Putamen (tissue), 1 donor: ENCODE measurements at regions not wholly inside any gene's neighbourhood (a gene's known extent, or its start where the extent isn't known, plus 50 kb on each side); places are given as distances from the start of the nearest gene placed in this dataset.
A peak's percentile ranks its signal among the peaks of the same experiment; 100 is the strongest.

Experiments used
- DNase-seq: peaks from one replicate; pipeline ENCODE4 v3.0.0-alpha.2; 2016; ENCODE audit warnings: low spot score

GRCh38 chr10:62453274-62453673 is 79.1 kb downstream of the ZNF365 start:
- DNase-seq, result no peak

- no peak for DNase-seq
Observed at GRCh38 chr10:62454687-62455397, 80.7 kb downstream of the ZNF365 start.

- DNase-seq, result no peak
Observed at GRCh38 chr10:62456611-62457101, 82.5 kb downstream of the ZNF365 start.

- no peak for DNase-seq
Observed at GRCh38 chr10:62457196-62457595, 83.0 kb downstream of the ZNF365 start.

- no peak for DNase-seq
Observed at GRCh38 chr10:62457598-62457997, 83.4 kb downstream of the ZNF365 start.

GRCh38 chr10:62459072-62459471 is 84.9 kb downstream of the ZNF365 start:
- no peak for DNase-seq

GRCh38 chr10:62459500-62459899 is 85.3 kb downstream of the ZNF365 start:
- no peak for DNase-seq

GRCh38 chr10:62460393-62460792 is 86.2 kb downstream of the ZNF365 start:
- DNase-seq, result no peak

- no peak for DNase-seq
Observed at GRCh38 chr10:62461120-62461519, 87.0 kb downstream of the ZNF365 start.

GRCh38 chr10:62462461-62462860 is 88.3 kb downstream of the ZNF365 start:
- DNase-seq, result no peak

GRCh38 chr10:62463364-62463763 is 89.2 kb downstream of the ZNF365 start:
- no peak for DNase-seq

GRCh38 chr10:62464308-62464707 is 90.1 kb downstream of the ZNF365 start:
- DNase-seq, result no peak

- no peak for DNase-seq
Observed at GRCh38 chr10:62466590-62466989, 92.4 kb downstream of the ZNF365 start.

GRCh38 chr10:62467527-62467926 is 93.4 kb downstream of the ZNF365 start:
- no peak for DNase-seq

GRCh38 chr10:62471711-62472110 is 97.5 kb downstream of the ZNF365 start:
- no peak for DNase-seq

- DNase-seq, result no peak
Observed at GRCh38 chr10:62473241-62473640, 99.1 kb downstream of the ZNF365 start.

- no peak for DNase-seq
Observed at GRCh38 chr10:62475551-62475950, 101.4 kb downstream of the ZNF365 start.

- no peak for DNase-seq
Observed at GRCh38 chr10:62479523-62479922, 105.4 kb downstream of the ZNF365 start.

GRCh38 chr10:62480196-62480595 is 106.0 kb downstream of the ZNF365 start:
- no peak for DNase-seq

- no peak for DNase-seq
Observed at GRCh38 chr10:62482581-62482980, 108.4 kb downstream of the ZNF365 start.

- no peak for DNase-seq
Observed at GRCh38 chr10:62491597-62491996, 117.4 kb downstream of the ZNF365 start.

GRCh38 chr10:62492012-62492869 is 118.1 kb downstream of the ZNF365 start:
- peak; percentile 25 for DNase-seq

GRCh38 chr10:62492870-62493180 is 118.7 kb downstream of the ZNF365 start:
- DNase-seq, result no peak
